Cardiac muscle cell (in vitro differentiated cells and primary cell): ENCODE measurements at regions not wholly inside any gene's neighbourhood (a gene's known extent, or its start where the extent isn't known, plus 50 kb on each side); places are given as distances from the start of the nearest gene placed in this dataset.
"Not testable (repeated sequence)": the region's sequence is repeated elsewhere in the genome, so short reads cannot be mapped to it uniquely, and the experiment has no call there.

Experiments
- DNase-seq, 2 donors: peaks; one replicate each; pipeline versions ENCODE4 v3.0.0 to v3.0.0-alpha.2; 2010 to 2017; ENCODE audit warnings: low read depth in 1 of 2, low spot score in 1 of 2
- H3K27ac ChIP-seq: fragments of 200-600 bp; sonication (generic); 2 replicates; pipeline ENCODE4 v1.5.1; 2016
- H3K27me3 ChIP-seq: fragments of 200-600 bp; sonication (generic); 2 replicates; pipeline ENCODE4 v1.6.0; 2016; ENCODE audit warnings: control low read depth
- H3K36me3 ChIP-seq: fragments of 200-600 bp; sonication (generic); 2 replicates; pipeline ENCODE4 v1.5.1; 2016; ENCODE audit warnings: control low read depth
- H3K4me1 ChIP-seq: fragments of 200-600 bp; sonication (generic); 2 replicates; pipeline ENCODE4 v1.8.1; 2017; ENCODE audit warnings: low read depth, mild to moderate bottlenecking, mixed run types
- H3K4me3 ChIP-seq: fragments of 200-600 bp; sonication (generic); 2 replicates; pipeline ENCODE4 v1.5.1; 2016; ENCODE audit warnings: mild to moderate bottlenecking
- H3K9me3 ChIP-seq: fragments of 200-600 bp; sonication (generic); 2 replicates; pipeline ENCODE4 v1.5.1; 2017; ENCODE audit warnings: low read depth, mild to moderate bottlenecking, control low read depth
- TF ChIP-seq, protein P1 (sequence below): IDR thresholded peaks from 2 replicates; pipeline ENCODE4 v1.5.1; 2012; ENCODE audit warnings: low read depth, mild to moderate bottlenecking, low read length

DNA sequence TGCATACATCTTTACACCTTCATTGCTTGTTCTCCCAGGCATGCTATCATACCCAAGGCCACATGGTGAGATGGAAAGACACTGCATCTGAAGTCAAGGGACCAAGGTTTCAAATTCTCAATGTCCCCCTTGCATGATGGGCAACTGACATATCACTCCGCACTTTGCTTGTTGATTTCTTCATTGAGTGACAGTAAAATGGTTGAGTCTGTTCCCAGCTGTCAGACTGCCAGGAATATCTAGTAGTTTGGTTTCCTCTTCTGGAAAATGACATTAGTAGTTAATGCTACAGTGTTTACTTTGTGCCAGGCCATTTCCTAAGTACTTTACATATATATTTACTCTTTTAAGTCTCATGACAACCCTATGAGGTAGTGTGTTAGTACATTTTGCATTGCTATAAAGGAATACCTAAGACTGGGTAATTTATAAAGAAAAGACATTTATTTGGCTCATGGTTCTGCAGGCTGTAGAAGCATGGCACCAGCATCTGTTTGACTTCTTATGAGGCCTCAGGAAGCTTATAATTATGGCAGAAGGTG lies 114.4 kb downstream of the PCSK1 start:
- Histone ChIP-seq H3K9me3 (no peaks in the 10 kb centered on the region), H3K4me1 (peaks cover 4% of the 10 kb centered on the region), H3K27me3 (no peaks in the 10 kb centered on the region), H3K27ac (no peak overlapping the region), H3K36me3 (no peaks in the 10 kb centered on the region), H3K4me3 (no peak overlapping the region)
- DNase-seq: no peak
- TF ChIP-seq, protein P1, sequence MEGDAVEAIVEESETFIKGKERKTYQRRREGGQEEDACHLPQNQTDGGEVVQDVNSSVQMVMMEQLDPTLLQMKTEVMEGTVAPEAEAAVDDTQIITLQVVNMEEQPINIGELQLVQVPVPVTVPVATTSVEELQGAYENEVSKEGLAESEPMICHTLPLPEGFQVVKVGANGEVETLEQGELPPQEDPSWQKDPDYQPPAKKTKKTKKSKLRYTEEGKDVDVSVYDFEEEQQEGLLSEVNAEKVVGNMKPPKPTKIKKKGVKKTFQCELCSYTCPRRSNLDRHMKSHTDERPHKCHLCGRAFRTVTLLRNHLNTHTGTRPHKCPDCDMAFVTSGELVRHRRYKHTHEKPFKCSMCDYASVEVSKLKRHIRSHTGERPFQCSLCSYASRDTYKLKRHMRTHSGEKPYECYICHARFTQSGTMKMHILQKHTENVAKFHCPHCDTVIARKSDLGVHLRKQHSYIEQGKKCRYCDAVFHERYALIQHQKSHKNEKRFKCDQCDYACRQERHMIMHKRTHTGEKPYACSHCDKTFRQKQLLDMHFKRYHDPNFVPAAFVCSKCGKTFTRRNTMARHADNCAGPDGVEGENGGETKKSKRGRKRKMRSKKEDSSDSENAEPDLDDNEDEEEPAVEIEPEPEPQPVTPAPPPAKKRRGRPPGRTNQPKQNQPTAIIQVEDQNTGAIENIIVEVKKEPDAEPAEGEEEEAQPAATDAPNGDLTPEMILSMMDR: no peak

DNA sequence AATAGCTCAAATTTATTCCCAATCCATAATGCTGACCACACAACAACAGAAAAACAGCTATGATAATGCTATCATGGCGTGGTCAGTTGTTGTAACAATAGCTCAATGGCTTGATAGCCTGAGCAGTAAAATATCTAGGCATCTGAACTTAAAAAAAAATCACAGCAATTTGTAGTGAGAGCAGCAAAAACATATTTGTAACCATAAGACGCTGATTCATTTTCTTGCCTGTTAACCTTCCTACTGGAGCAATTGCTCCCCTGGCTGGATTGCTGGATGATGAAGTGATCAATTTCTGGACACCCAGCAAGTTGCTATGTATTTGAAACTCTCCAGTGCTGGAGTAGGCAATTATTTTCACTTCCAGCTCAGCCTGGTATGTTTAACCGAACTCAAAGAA lies 115.1 kb downstream of the PCSK1 start:
- no peaks in the 10 kb centered on the region for H3K27me3 ChIP-seq
- H3K4me1 ChIP-seq: peaks cover 4% of the 10 kb centered on the region
- no peaks in the 10 kb centered on the region for H3K9me3 ChIP-seq
- no peak overlapping the region for H3K4me3 ChIP-seq
- H3K27ac ChIP-seq: no peak overlapping the region
- no peak for DNase-seq
- no peaks in the 10 kb centered on the region for H3K36me3 ChIP-seq
- TF ChIP-seq, protein P1: no peak

DNA sequence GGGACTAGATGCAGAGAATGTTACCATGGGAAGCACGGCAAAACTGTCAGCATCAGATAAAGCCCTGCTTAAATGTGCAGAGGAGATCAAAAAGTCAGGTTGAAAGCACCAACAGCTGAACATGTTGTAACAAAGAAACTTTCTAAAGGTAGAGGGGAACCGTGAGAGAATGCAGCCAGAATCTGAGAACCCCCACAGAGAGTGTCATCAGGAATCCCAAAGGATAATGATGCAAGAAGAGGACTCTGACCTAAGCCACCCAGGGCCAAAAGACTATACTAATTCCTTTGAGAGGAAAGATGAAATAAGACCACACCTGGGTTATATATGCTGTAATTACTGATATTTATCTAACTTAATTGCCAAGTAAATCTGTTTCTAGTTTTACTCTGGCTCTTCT lies 116.6 kb downstream of the PCSK1 start:
- no peaks in the 10 kb centered on the region for H3K27me3 ChIP-seq
- H3K4me3 ChIP-seq: no peak overlapping the region
- H3K27ac ChIP-seq: no peak overlapping the region
- TF ChIP-seq, protein P1: no peak
- no peaks in the 10 kb centered on the region for H3K9me3 ChIP-seq
- no peak for DNase-seq
- H3K4me1 ChIP-seq: peaks cover 13% of the 10 kb centered on the region
- H3K36me3 ChIP-seq: no peaks in the 10 kb centered on the region

DNA sequence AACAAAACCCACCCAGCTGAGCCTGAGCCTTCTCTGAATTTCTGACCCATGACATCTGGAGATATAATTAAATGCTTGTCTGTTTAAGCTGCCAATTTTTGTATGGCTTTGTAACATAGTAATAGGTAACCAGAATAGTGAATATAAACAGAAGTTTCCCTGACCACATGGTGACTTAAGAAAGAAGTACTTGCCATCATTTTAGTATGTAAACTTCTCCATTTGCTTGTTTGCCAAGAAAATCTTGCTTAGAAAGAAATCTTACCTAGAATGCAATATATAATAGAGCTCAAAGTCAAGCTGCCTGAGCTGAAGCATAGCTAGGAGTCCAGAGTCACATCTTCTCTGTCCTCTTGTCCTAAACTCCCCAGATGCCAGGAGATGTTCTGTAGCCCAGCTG lies 117.0 kb downstream of the PCSK1 start:
- Histone ChIP-seq H3K36me3 (no peaks in the 10 kb centered on the region), H3K4me1 (peaks cover 13% of the 10 kb centered on the region), H3K27ac (no peak overlapping the region), H3K9me3 (no peaks in the 10 kb centered on the region), H3K4me3 (no peak overlapping the region), H3K27me3 (no peaks in the 10 kb centered on the region)
- TF ChIP-seq, protein P1: no peak
- DNase-seq: no peak

DNA sequence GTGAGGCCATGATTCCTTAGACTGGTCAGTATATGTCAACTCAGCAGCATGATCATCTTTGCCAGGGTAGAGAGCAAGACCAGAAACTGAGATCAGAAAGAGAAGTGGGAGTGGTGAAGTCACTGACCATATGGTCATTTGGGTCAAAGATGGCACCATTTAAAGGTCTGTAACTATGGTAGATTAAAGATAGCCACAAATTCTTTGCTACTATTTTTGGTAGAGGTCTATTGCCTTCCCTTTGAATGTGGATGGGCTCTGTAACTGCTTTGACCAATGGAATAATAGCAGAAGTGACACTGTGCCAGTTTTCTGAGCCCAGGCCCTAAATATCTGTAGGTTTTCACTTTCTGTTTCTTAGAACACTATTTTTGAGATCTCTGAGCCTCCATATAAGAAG lies 117.6 kb downstream of the PCSK1 start:
- Histone ChIP-seq H3K27me3 (no peaks in the 10 kb centered on the region), H3K36me3 (no peaks in the 10 kb centered on the region), H3K4me3 (no peak overlapping the region), H3K27ac (no peak overlapping the region), H3K4me1 (peaks cover 13% of the 10 kb centered on the region), H3K9me3 (no peaks in the 10 kb centered on the region)
- no peak for DNase-seq
- TF ChIP-seq, protein P1: no peak

DNA sequence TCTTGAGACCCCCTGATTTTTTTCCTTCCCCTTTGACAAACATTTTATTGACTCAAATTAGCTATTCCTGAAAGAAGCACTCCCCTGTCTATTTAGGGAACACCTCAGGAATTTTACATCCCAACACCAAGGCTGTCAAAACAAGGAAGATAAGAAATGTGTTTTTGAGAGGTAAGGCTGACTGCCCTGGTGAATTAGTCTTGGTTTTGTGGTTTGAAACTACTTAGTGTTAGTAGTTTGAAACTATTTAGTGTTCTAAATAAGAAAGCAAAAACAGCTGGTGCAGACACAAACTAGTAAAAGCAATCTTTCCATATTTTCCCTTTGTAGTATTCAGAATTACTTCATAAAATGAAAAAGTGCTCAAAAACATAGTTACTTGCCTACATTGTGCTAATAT lies 120.7 kb downstream of the PCSK1 start:
- no peaks in the 10 kb centered on the region for H3K27me3 ChIP-seq
- no peak for DNase-seq

DNA sequence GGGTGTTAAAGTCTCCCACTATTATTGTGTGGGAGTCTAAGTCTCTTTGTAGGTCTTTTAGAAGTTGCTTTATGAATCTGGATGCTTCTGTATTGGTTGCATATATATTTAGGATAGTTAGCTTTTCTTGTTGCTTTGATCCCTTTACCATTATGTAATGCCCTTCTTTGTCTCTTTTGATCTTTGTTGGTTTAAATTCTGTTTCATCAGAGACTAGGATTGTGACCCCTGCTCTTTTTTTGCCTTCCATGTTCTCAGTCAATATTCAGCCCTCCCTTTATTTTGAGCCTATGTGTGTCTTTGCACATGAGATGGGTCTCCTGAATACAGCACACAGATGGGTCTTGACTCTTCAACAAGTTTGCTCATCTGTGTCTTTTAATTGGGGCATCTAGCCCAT lies 126.0 kb downstream of the PCSK1 start:
- H3K4me3 ChIP-seq, H3K27me3 ChIP-seq, H3K27ac ChIP-seq, H3K36me3 ChIP-seq, DNase-seq, H3K4me1 ChIP-seq, H3K9me3 ChIP-seq: not testable (repeated sequence)

More for the DNA sequence above, 120.7 kb downstream of the PCSK1 start:
- Histone ChIP-seq H3K4me3 (no peak overlapping the region), H3K9me3 (no peaks in the 10 kb centered on the region), H3K4me1 (peaks cover 13% of the 10 kb centered on the region), H3K36me3 (no peaks in the 10 kb centered on the region), H3K27ac (peak overlapping the region; percentile 4)
- TF ChIP-seq, protein P1: no peak
